BE2C (cell line): ENCODE measurements at regions not wholly inside any gene's neighbourhood (a gene's known extent, or its start where the extent isn't known, plus 50 kb on each side); places are given as distances from the start of the nearest gene placed in this dataset.

Experiments used
- DNase-seq: peaks from one replicate; pipeline ENCODE4 v3.0.0-alpha.2; 2020
- H3K27me3 ChIP-seq: fragments of 250-450 bp; sonication (Bioruptor Pico); 2 replicates; pipeline ENCODE4 v1.5.1; 2020; ENCODE audit warnings: mild to moderate bottlenecking
- H3K36me3 ChIP-seq: fragments of 250-450 bp; sonication (Bioruptor Pico); 2 replicates; pipeline ENCODE4 v1.5.1; 2020; ENCODE audit warnings: mild to moderate bottlenecking
- H3K4me1 ChIP-seq: fragments of 250-450 bp; sonication (Bioruptor Pico); 2 replicates; pipeline ENCODE4 v1.5.1; 2020
- H3K4me3 ChIP-seq: 2 replicates; pipeline ENCODE4 v1.5.1; 2011; ENCODE audit warnings: low read depth, low read length
- H3K9me3 ChIP-seq: fragments of 250-450 bp; sonication (Bioruptor Pico); 2 replicates; pipeline ENCODE4 v1.5.1; 2020
- CTCF ChIP-seq: IDR thresholded peaks from 2 replicates; pipeline ENCODE4 v1.5.1; 2012; ENCODE audit warnings: mild to moderate bottlenecking, low read depth, low read length

GRCh38 chr22:48737461-48738203 is 1090.0 kb downstream of the BRD1 start:
- Histone ChIP-seq H3K4me1 (no peaks in the 10 kb centered on the region), H3K4me3 (no peak overlapping the region), H3K9me3 (peaks cover 12% of the 10 kb centered on the region), H3K36me3 (no peaks in the 10 kb centered on the region), H3K27me3 (no peaks in the 10 kb centered on the region)
- no peak for TF ChIP-seq CTCF
- DNase-seq = no peak

GRCh38 chr22:48736593-48737460 is 1090.8 kb downstream of the BRD1 start:
- DNase-seq = peak; percentile 0
- Histone ChIP-seq H3K27me3 (no peaks in the 10 kb centered on the region), H3K4me3 (no peak overlapping the region), H3K36me3 (no peaks in the 10 kb centered on the region), H3K9me3 (peaks cover 12% of the 10 kb centered on the region), H3K4me1 (no peaks in the 10 kb centered on the region)
- no peak for TF ChIP-seq CTCF

GRCh38 chr22:48734961-48735360 is 1092.7 kb downstream of the BRD1 start:
- no peaks in the 10 kb centered on the region for H3K4me1 ChIP-seq
- no peaks in the 10 kb centered on the region for H3K36me3 ChIP-seq
- DNase-seq = peak; percentile 2
- H3K9me3 ChIP-seq = 0 out of 2 replicates have a peak, but pooled peaks cover 3% of the 10 kb centered on the region
- H3K27me3 ChIP-seq = no peaks in the 10 kb centered on the region
- TF ChIP-seq CTCF = no peak
- H3K4me3 ChIP-seq = no peak overlapping the region

GRCh38 chr22:48734359-48734758 is 1093.3 kb downstream of the BRD1 start:
- Histone ChIP-seq H3K27me3 (no peaks in the 10 kb centered on the region), H3K9me3 (0 out of 2 replicates have a peak, but pooled peaks cover under 1% of the 10 kb centered on the region), H3K4me3 (no peak overlapping the region), H3K4me1 (no peaks in the 10 kb centered on the region), H3K36me3 (no peaks in the 10 kb centered on the region)
- DNase-seq = peak; percentile 0
- TF ChIP-seq CTCF = no peak

- no peaks in the 10 kb centered on the region for H3K36me3 ChIP-seq
Measured at GRCh38 chr22:48729499-48730171, 1098.0 kb downstream of the BRD1 start.

More at GRCh38 chr22:48729499-48730171, 1098.0 kb downstream of the BRD1 start:
- no peaks in the 10 kb centered on the region; the same call in 1 of the 2 replicates for H3K9me3 ChIP-seq
- H3K27me3 ChIP-seq = no peaks in the 10 kb centered on the region
- no peak for DNase-seq
- no peaks in the 10 kb centered on the region for H3K4me1 ChIP-seq
- TF ChIP-seq CTCF = no peak
- H3K4me3 ChIP-seq = no peak overlapping the region
